SK-N-MC (cell line): ENCODE measurements at regions not wholly inside any gene's neighbourhood (a gene's known extent, or its start where the extent isn't known, plus 50 kb on each side); places are given as distances from the start of the nearest gene placed in this dataset.

Experiments
- DNase-seq: peaks from one replicate; pipeline ENCODE4 v3.0.0-alpha.2; 2011; ENCODE audit warnings: low read depth, low spot score
- H3K27ac ChIP-seq: fragments of 200-600 bp; sonication (generic); 2 replicates; pipeline ENCODE4 v1.5.1; 2016; ENCODE audit warnings: mixed run types
- H3K36me3 ChIP-seq: fragments of 200-600 bp; sonication (generic); 2 replicates; pipeline ENCODE4 v1.6.1; 2017; ENCODE audit warnings: antibody characterized with exemption, low read length, mixed read lengths; ENCODE audit not compliant: insufficient read depth
- H3K4me3 ChIP-seq: fragments of 200-600 bp; sonication (generic); 2 replicates; pipeline ENCODE4 v1.5.1; 2016
- H3K9ac ChIP-seq: fragments of 200-600 bp; sonication (generic); 2 replicates; pipeline ENCODE4 v1.8.0; 2017; ENCODE audit warnings: mixed run types, mixed read lengths; ENCODE audit not compliant: insufficient read length
- H3K9me3 ChIP-seq: fragments of 200-600 bp; sonication (generic); 2 replicates; pipeline ENCODE4 v1.6.1; 2017; ENCODE audit warnings: low read depth, mild to moderate bottlenecking, antibody characterized with exemption, low read length, moderate library complexity, mixed read lengths
- EZH2 ChIP-seq: fragments of 200-600 bp; sonication (generic); IDR thresholded peaks from one replicate; pipeline ENCODE4 v1.6.1; 2017; ENCODE audit warnings: antibody characterized with exemption
- FOXP2 ChIP-seq: optimal IDR thresholded peaks from 2 replicates; pipeline ENCODE3; 2011; ENCODE audit warnings: mild to moderate bottlenecking, moderate library complexity; ENCODE audit not compliant: insufficient read depth; ENCODE audit errors: extremely low read length, control extremely low read depth
- POLR2AphosphoS5 ChIP-seq: IDR thresholded peaks from 2 replicates; pipeline ENCODE4 v1.6.1; 2012; ENCODE audit warnings: mild to moderate bottlenecking, low read depth, low read length, borderline replicate concordance

DNA sequence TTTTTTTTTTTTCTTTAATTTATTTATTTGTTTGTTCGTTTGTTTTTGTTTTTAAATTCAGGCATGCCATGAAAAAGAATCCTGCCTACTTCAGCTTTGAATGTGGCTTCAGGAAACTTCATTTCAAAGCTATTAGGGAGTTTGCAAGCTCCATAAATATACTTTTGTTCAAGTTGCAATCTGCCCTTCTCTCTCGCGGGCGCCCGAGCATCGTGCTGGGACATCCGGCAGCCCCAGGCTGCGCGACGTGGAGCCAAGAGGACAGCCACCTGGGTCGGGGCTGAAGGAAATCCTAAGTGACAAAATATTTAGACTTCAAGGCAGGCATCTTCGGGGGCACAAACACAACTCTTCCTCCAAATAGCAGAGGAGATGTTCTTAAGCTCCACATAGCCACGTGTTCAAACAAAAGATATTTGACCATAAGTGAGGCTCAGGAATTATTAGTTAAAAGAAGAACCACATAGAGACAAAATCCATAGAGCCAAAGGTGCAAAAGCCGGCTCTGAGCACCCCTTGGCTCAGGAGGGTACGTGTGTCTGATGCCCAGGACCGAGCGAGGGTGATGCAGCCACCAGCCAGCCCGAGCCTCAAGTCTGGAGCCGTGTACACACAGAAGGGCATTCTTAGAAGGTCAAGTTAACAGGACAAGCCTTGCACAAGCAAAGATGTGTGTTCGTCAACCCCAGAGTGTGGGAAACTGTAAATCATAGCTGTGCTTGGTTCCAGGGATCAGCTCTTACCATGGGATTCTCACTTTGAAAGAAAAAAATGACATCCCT lies 256.5 kb upstream of the SALL3 start:
- H3K9ac ChIP-seq: no peak overlapping the region
- no peak for DNase-seq
- no peak overlapping the region for H3K27ac ChIP-seq
- no peak for TF ChIP-seq POLR2AphosphoS5
- TF ChIP-seq FOXP2: no peak
- no peak for TF ChIP-seq EZH2
- no peak overlapping the region for H3K4me3 ChIP-seq
- H3K9me3 ChIP-seq: no peaks in the 10 kb centered on the region
- H3K36me3 ChIP-seq: no peaks in the 10 kb centered on the region

DNA sequence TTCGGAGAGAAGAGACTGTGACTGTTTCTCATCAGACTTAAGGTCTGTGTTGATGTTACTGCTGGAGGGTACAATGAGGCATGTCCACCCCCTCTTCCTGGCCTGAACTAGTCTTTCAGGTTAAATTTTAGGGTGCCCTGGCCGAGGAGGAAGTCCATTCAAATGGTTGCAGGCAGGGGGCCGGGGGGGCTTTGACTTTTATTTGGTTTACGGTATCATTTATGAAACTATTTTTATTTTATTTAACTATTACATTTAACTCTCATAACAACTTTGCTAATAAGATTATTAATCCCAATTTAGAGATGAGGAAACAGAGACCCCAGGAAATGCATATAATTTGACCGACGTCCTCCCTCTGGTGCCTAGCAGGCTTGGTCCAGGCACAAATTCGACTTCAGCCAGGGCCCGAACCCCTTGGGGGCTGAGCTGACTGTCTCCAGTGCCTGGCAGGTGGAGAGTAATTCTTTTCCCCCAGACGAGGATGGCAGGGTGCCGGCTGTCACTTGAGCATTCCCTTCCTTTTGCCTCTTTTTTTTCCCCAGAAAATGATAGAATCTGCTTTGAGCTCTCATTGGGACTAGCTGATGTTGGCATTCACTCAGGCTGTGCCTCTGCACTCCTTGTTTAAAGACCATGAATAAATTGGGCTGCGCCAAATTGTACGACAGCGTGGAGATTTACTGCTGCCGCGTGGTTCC lies 255.3 kb upstream of the SALL3 start:
- no peak for DNase-seq
- Histone ChIP-seq H3K36me3 (no peaks in the 10 kb centered on the region), H3K27ac (no peak overlapping the region), H3K9me3 (no peaks in the 10 kb centered on the region), H3K9ac (no peak overlapping the region), H3K4me3 (no peak overlapping the region)
- TF ChIP-seq EZH2 (no peak), POLR2AphosphoS5 (no peak), FOXP2 (no peak)

DNA sequence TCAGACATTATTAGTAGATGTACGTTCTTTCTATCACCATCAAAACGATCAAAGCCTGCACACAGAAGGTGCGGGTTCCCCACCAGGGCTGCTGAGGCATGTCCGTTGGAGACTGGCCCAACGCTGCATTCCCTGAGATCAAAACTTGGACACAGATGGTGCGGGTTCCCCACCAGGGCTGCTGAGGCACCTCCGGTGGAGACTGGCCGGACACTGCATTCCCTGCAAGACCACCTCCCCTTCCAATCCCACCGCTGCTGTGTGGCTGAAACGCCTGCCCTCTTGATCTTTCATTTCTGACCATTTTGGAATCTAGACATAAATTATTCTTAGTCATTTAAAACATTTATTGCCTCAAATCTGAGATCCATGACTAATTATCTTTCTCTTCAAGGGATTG lies 254.2 kb upstream of the SALL3 start:
- Histone ChIP-seq H3K4me3 (no peak overlapping the region), H3K9me3 (no peaks in the 10 kb centered on the region), H3K9ac (no peak overlapping the region)

DNA sequence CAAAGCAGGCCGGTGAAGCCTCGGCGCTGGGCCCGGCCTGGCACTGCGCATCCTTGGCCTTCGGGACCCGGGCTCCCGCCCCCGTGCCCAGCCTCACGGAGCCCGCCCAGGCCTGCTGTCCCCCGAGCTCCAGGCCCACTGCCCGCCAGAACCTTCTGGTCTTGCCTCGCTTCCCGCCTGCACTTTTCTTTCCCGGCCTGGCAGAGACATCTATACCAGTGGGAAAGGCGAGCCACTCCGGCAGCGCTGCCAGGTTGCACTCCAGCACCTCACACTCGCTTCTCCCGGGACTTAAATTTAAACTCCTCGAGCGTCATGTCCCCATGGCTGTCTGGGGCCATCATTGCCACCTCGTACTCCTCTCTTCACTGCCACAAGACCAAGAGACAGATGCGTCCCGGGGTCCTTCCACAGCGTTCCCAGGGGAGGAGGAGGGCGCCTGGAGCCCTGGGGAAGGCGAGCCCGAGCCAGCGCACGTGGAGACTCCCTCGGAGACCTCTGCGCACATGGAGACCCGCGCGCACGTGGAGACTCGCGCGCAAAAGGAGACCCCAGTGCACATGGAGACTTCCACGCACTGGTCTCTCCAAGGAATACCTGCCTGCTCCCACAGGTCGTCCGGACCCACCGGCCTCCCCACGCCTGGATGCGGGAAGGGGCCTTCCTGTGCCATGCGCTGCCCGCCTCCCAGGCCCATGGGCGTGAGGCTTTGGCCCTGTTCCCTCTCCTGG lies 253.1 kb upstream of the SALL3 start:
- Histone ChIP-seq H3K4me3 (no peak overlapping the region), H3K9me3 (no peaks in the 10 kb centered on the region), H3K9ac (no peak overlapping the region), H3K36me3 (no peaks in the 10 kb centered on the region), H3K27ac (no peak overlapping the region)
- no peak for DNase-seq
- TF ChIP-seq POLR2AphosphoS5 (no peak), FOXP2 (no peak), EZH2 (no peak)

More for the DNA sequence above, 254.2 kb upstream of the SALL3 start:
- no peak for DNase-seq
- H3K36me3 ChIP-seq: no peaks in the 10 kb centered on the region
- TF ChIP-seq FOXP2 (no peak), EZH2 (no peak), POLR2AphosphoS5 (no peak)
- no peak overlapping the region for H3K27ac ChIP-seq

DNA sequence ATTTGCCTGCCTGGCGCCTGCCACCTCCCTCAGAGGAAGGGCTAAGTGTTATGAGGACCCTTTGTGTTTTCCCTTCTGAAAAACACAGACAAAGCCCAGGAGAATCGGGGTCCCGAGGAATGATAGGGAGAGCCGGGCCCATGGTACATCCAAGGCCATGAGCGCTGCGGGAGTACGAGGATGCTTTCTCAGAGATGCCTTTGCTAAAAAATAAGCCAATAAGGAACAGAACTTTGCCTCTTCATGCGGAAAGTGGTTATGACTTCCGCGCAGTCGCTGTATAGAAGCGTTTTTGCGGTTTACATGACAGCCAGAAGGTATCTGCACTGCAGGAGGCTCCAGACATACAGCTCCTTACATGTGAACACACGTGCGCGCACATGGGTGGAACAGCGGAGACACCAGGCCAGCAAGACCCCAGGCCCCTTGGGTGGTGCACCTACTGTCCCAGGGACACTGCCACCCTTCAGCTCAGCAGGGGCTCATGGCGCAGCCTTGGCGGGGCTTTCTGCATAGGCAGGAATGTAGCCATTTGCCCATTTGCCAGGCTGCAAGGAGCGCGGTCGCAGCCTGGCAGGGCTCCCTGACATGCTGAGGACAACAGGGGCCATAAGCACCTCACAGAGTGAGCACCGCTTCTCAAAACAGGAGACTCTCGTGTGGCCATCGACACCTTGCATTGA lies 252.4 kb upstream of the SALL3 start:
- TF ChIP-seq FOXP2: no peak
- TF ChIP-seq POLR2AphosphoS5: no peak
- no peak for TF ChIP-seq EZH2

DNA sequence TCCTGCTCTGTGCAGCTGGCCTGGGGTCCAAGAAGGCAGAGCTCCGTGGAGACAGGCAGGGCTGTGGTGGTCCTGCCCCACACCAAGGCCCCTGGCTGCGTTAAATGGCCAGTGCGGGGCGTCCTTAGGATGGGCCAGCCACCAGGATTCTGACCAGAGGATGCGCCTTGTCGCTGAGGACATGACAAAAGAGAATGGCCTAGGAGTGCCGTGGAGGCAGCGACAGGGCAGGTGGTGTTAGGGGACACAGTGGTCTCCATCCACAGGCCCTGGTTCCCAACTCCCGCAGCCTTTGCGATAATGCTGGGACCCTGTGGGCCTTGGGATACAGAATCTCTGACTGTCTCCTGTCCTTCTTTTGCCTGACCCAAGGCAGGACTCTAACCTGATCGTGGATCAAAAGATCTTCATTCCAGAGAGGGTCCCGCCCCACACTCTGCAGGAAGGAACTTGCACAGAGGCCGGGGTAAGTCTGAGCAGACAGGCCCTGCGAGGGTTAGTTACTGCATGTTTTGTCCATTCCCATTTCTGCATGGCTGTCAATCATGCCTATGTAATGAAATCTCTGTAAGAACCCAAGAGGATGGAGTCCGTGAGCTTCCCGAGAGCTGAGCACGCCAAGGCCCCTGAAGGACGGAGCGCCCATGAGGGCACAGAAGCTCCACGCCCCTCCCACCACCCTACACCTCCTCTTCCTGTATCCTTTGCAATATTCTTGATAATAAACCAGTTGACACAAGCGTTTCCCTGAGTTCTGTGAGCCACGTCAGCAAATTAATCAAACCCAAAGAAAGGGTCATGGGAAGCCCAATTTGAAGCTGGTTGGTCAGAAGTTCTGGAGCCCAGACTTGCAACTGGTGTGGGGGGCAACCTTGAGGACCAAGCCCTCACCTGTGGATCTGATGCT lies 251.5 kb upstream of the SALL3 start:
- DNase-seq: no peak
- TF ChIP-seq FOXP2 (no peak), EZH2 (no peak), POLR2AphosphoS5 (no peak)

More for the DNA sequence above, 252.4 kb upstream of the SALL3 start:
- Histone ChIP-seq H3K27ac (no peak overlapping the region), H3K4me3 (no peak overlapping the region), H3K36me3 (no peaks in the 10 kb centered on the region), H3K9ac (no peak overlapping the region), H3K9me3 (no peaks in the 10 kb centered on the region)
- DNase-seq: no peak

DNA sequence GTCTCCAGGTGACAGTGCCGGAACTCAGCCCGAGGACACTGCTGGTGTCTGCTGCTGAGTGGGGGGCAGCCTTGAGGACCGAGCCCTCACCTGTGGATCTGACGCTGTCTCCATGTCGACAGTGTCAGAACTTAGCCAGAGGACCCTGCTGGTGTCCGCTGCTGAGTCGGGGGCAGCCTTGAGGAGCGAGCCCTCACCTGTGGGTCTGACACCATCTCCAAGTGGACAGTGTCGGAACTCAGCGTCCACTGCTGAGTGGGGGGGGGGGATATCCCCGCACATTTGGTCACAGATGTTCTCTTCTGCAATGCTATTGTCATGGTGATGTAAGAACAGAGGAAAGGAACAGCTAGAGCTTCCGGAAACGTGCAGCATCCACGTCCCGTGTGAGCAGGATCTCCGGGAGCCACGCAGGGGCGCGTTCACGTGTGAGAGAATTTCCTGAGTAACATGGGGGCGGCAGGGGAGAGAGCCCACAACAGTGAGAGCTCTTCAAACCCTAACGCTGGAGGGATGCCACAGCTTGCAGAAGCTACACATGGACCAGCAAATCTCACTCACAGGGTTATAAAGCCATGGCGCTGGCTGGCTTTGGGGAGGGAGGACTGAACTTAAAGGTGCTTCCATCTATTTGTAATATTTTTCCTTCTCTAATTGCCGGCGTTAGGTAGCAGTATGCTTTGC lies 250.7 kb upstream of the SALL3 start:
- H3K4me3 ChIP-seq: no peak overlapping the region
- no peaks in the 10 kb centered on the region for H3K9me3 ChIP-seq
- no peak overlapping the region for H3K27ac ChIP-seq
- no peak for DNase-seq
- no peak overlapping the region for H3K9ac ChIP-seq
- H3K36me3 ChIP-seq: no peaks in the 10 kb centered on the region
- no peak for TF ChIP-seq FOXP2
- TF ChIP-seq POLR2AphosphoS5: no peak
- no peak for TF ChIP-seq EZH2

More for the DNA sequence above, 251.5 kb upstream of the SALL3 start:
- H3K36me3 ChIP-seq: no peaks in the 10 kb centered on the region
- H3K4me3 ChIP-seq: no peak overlapping the region
- no peak overlapping the region for H3K27ac ChIP-seq
- H3K9me3 ChIP-seq: no peaks in the 10 kb centered on the region
- H3K9ac ChIP-seq: no peak overlapping the region
